ENCODE measurements at regions not wholly inside any gene's neighbourhood (a gene's known extent, or its start where the extent isn't known, plus 50 kb on each side); places are given as distances from the start of the nearest gene placed in this dataset.

DNA sequence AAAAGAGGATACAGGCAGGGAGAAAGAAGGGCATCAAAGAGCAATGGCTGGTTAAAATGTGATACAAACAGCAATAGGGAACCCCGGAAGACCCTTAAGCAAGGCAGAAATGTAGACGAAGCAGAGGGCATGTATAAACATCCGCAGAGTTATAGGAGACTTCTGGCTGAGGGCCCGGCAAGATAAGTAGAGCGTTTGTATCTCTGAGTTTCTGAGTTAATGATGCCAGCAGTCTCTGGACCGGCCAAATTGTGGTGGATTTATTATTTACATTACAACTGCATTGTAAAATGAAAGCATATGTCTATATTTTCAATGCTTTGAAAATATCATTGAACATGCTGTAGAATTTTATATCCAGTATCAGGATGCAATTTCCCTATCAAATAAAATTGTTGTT is 148.0 kb upstream of the KCTD1 start:
- Histone ChIP-seq H3K27ac (no peak overlapping the region), H3K4me1 (no peaks in the 10 kb centered on the region), H3K9me3 (no peaks in the 10 kb centered on the region), H3K36me3 (no peaks in the 10 kb centered on the region), H3K27me3 (no peaks in the 10 kb centered on the region), H3K4me3 (no peak overlapping the region)
- TF ChIP-seq, protein P1, sequence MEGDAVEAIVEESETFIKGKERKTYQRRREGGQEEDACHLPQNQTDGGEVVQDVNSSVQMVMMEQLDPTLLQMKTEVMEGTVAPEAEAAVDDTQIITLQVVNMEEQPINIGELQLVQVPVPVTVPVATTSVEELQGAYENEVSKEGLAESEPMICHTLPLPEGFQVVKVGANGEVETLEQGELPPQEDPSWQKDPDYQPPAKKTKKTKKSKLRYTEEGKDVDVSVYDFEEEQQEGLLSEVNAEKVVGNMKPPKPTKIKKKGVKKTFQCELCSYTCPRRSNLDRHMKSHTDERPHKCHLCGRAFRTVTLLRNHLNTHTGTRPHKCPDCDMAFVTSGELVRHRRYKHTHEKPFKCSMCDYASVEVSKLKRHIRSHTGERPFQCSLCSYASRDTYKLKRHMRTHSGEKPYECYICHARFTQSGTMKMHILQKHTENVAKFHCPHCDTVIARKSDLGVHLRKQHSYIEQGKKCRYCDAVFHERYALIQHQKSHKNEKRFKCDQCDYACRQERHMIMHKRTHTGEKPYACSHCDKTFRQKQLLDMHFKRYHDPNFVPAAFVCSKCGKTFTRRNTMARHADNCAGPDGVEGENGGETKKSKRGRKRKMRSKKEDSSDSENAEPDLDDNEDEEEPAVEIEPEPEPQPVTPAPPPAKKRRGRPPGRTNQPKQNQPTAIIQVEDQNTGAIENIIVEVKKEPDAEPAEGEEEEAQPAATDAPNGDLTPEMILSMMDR (IDR thresholded peaks at IDR 0.05), result no peak
- TF ChIP-seq EP300 (IDR thresholded peaks at IDR 0.05), result no peak
- no peak for TF ChIP-seq POLR2A (IDR thresholded peaks at IDR 0.05)
- no peak for TF ChIP-seq POLR2AphosphoS5 (IDR thresholded peaks at IDR 0.05)
- intact Hi-C loops (cut with DNase I), result no loop called here
- 14 to 51% methylated on average over 6 of the region's 6 CpGs for WGBS, 2 donors
- DNase-seq, result no peak

DNA sequence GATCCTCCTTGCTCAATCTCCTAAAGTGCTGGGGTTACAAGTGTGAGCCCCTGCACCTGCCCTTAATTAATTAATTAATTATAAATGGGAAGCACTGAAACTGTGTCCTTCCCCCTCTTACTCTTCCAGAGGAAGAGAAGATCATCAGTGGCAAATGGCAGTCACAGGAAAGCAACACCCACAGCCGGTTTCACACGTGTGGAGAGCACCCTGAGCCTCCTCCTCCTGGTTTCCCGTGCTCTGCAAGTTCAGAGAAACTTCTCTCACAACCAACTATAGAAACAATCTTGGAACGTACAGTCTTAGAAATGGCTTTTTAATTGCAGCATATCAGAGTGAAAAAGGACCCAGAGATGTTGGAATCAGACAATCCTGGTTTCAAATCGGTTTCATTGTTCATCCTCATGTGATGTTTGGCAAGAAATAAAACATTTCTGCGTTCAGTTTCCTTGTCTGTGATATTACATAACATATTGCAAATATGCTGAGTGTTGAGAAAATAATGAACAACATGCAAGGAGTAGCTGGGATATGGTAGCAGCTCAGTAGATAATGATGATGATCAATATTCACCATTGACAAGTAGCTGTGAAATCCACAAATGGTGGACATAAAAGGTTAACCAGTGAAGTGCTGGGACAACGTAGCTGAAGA is 141.0 kb upstream of the KCTD1 start:
- Histone ChIP-seq H3K27ac (no peak overlapping the region), H3K4me1 (no peaks in the 10 kb centered on the region), H3K36me3 (no peaks in the 10 kb centered on the region), H3K27me3 (no peaks in the 10 kb centered on the region), H3K4me3 (no peak overlapping the region), H3K9me3 (no peaks in the 10 kb centered on the region)
- intact Hi-C loops (cut with DNase I), result no loop called here
- TF ChIP-seq POLR2A (IDR thresholded peaks at IDR 0.05), result no peak
- TF ChIP-seq POLR2AphosphoS5 (IDR thresholded peaks at IDR 0.05), result no peak
- TF ChIP-seq, protein P1 (IDR thresholded peaks at IDR 0.05), result no peak
- DNase-seq, result no peak
- WGBS, 2 donors, result 63 to 66% methylated on average over 7 of the region's 7 CpGs

DNA sequence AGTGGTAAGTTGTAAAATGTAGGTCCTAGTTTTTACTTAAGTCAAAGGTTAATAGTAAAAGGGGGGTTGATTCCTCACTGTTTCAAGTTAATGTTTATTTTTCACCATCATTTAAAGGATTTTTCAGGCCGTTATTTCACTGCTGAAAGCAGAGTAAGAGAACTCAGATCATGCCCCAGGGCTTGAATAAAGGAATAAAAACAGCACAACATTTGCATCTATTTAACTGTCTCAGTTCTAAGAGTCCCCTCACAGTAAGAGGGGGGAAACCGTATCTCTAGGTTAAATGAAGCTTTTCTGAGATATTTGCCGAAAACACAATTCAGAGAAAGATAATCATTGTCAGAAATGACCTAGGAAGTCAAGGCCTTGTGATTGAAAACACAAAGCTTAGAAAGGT is 138.2 kb upstream of the KCTD1 start:
- TF ChIP-seq POLR2AphosphoS5 (IDR thresholded peaks at IDR 0.05) (no peak), EP300 (IDR thresholded peaks at IDR 0.05) (no peak), POLR2A (IDR thresholded peaks at IDR 0.05) (no peak)
- TF ChIP-seq, protein P1 (IDR thresholded peaks at IDR 0.05), result no peak

DNA sequence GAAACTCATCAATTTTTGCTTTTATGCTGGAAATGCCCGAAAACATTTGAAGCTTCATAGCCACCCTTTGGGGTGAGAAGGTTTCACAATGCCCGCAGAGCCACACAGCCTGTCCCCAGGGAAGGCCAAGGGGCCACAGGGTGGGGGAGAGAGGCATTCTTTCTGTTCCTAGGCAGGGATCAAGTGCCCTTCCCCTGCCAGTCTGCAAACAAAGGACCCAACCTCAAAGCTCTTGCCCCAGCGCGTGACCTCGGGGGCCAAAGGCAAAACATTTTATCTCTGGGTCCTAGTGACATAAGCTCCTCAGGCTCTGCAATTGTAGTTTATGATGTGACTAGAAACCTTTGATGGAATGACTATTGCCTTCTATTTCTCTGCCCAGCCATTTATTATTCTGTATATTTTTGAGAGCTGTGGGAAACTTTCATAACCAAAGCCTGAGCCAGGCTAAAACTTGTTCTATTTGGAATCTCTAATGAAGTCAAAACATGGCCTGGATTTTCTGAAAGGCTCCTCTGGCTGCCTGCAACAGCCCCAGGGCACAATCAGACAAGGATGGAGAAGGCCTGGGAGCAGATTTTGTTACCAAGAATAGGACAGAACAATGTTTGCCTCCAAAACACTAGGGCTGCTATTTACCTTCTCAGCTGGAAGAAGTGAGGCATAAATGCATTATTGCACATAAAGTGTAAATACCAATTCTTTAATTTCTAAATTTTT is 137.2 kb upstream of the KCTD1 start:
- Histone ChIP-seq H3K27me3 (no peaks in the 10 kb centered on the region), H3K4me1 (no peaks in the 10 kb centered on the region), H3K4me3 (no peak overlapping the region), H3K9me3 (no peaks in the 10 kb centered on the region), H3K36me3 (no peaks in the 10 kb centered on the region), H3K27ac (no peak overlapping the region)
- WGBS, 2 donors, result 72 to 89% methylated on average over 5 of the region's 5 CpGs
- no peak for TF ChIP-seq POLR2A (IDR thresholded peaks at IDR 0.05)
- TF ChIP-seq EP300 (IDR thresholded peaks at IDR 0.05), result no peak
- TF ChIP-seq POLR2AphosphoS5 (IDR thresholded peaks at IDR 0.05), result no peak
- TF ChIP-seq, protein P1 (IDR thresholded peaks at IDR 0.05), result no peak
- intact Hi-C loops (cut with DNase I), result no loop called here
- DNase-seq, result no peak

More for the DNA sequence above, 138.2 kb upstream of the KCTD1 start:
- no peaks in the 10 kb centered on the region for H3K9me3 ChIP-seq
- no peaks in the 10 kb centered on the region for H3K36me3 ChIP-seq
- 78% methylated on average over 3 of the region's 3 CpGs for WGBS, 2 donors
- no peaks in the 10 kb centered on the region for H3K27me3 ChIP-seq
- no peak for DNase-seq
- intact Hi-C loops (cut with DNase I), result no loop called here
- H3K27ac ChIP-seq, result no peak overlapping the region
- H3K4me1 ChIP-seq, result no peaks in the 10 kb centered on the region
- H3K4me3 ChIP-seq, result no peak overlapping the region

Data from sigmoid colon (tissue), 6 donors.